ENCODE measurements at regions not wholly inside any gene's neighbourhood (a gene's known extent, or its start where the extent isn't known, plus 50 kb on each side); places are given as distances from the start of the nearest gene placed in this dataset.

- POLR2A ChIA-PET, result no interaction called here
- Histone ChIP-seq H3K27ac (ENCODE audit: extremely low read depth, low read depth, low read length) (no peak overlapping the region), H3K4me3 (ENCODE audit: low read depth, low read length) (no peak overlapping the region), H3K4me1 (ENCODE audit: control insufficient read depth, insufficient read depth, low read length) (0 out of 2 replicates have a peak, but pooled peaks cover 4% of the 10 kb centered on the region), H3K9me3 (ENCODE audit: control insufficient read depth, insufficient read depth, low read depth, low read length) (0 out of 2 replicates have a peak, but pooled peaks cover 2% of the 10 kb centered on the region), H3K36me3 (ENCODE audit: control insufficient read depth in 2 of 2, insufficient read depth in 1 of 2, low read length in 2 of 2) (no peaks in the 10 kb centered on the region)
- no peak for TF ChIP-seq ZNF292 (tag by site-specific recombination; IDR thresholded peaks at IDR 0.05; ENCODE audit: borderline replicate concordance, low read depth)
- TF ChIP-seq ZNF248 (tag by site-specific recombination; IDR thresholded peaks at IDR 0.05), result no peak
- TF ChIP-seq ZNF501 (tag by site-specific recombination; IDR thresholded peaks at IDR 0.05), result no peak
- CTCF ChIA-PET, result interaction anchor here (0.5 to 1.0 kb wide), 3 partner anchors 13 to 215 kb away, joined by 3 to 5 read pairs (median 3); no protein-coding TSS in a partner anchor
Measured at GRCh38 chr5:124160265-124160664, 586.2 kb downstream of the ZNF608 start.

- Histone ChIP-seq H3K36me3 (ENCODE audit: control insufficient read depth in 2 of 2, insufficient read depth in 1 of 2, low read length in 2 of 2) (no peaks in the 10 kb centered on the region), H3K27ac (ENCODE audit: extremely low read depth, low read depth, low read length) (no peak overlapping the region), H3K4me3 (ENCODE audit: low read depth, low read length) (no peak overlapping the region), H3K4me1 (ENCODE audit: control insufficient read depth, insufficient read depth, low read length) (no peaks in the 10 kb centered on the region), H3K9me3 (ENCODE audit: control insufficient read depth, insufficient read depth, low read depth, low read length) (0 out of 2 replicates have a peak, but pooled peaks cover 2% of the 10 kb centered on the region)
- no peak for TF ChIP-seq ZNF112 (tag by site-specific recombination; IDR thresholded peaks at IDR 0.05)
- no peak for TF ChIP-seq GFI1B (tag by site-specific recombination; IDR thresholded peaks at IDR 0.05)
- TF ChIP-seq ZNF148 (tag by site-specific recombination; IDR thresholded peaks at IDR 0.05; ENCODE audit: borderline replicate concordance), result no peak
- TF ChIP-seq ZNF184 (tag by site-specific recombination; IDR thresholded peaks at IDR 0.05), result no peak
- no peak for TF ChIP-seq ZNF639 (tag by site-specific recombination; IDR thresholded peaks at IDR 0.05)
- TF ChIP-seq ZNF830 (tag by site-specific recombination; IDR thresholded peaks at IDR 0.05; ENCODE audit: low read depth), result no peak
- no peak for TF ChIP-seq ZNF791 (tag by site-specific recombination; IDR thresholded peaks at IDR 0.05)
- TF ChIP-seq ZNF514 (tag by site-specific recombination; IDR thresholded peaks at IDR 0.05), result no peak
- TF ChIP-seq ZFP41 (tag by site-specific recombination; IDR thresholded peaks at IDR 0.05; ENCODE audit: borderline replicate concordance), result no peak
- TF ChIP-seq ELK4 (IDR thresholded peaks at IDR 0.05; ENCODE audit: borderline replicate concordance, low read depth, low read length), result no peak
- no peak for TF ChIP-seq ZNF114 (tag by site-specific recombination; IDR thresholded peaks at IDR 0.05)
- ChIA-PET CTCF (no interaction called here), POLR2A (no interaction called here)
Measured at GRCh38 chr5:124157320-124157719, 589.1 kb downstream of the ZNF608 start.

- H3K9me3 ChIP-seq (ENCODE audit: control insufficient read depth, insufficient read depth, low read depth, low read length), result 0 out of 2 replicates have a peak, but pooled peaks cover 2% of the 10 kb centered on the region
- no peaks in the 10 kb centered on the region for H3K36me3 ChIP-seq (ENCODE audit: control insufficient read depth in 2 of 2, insufficient read depth in 1 of 2, low read length in 2 of 2)
- POLR2A ChIA-PET, result no interaction called here
- H3K4me1 ChIP-seq (ENCODE audit: control insufficient read depth, insufficient read depth, low read length), result no peaks in the 10 kb centered on the region
- no peak overlapping the region for H3K27ac ChIP-seq (ENCODE audit: extremely low read depth, low read depth, low read length)
- H3K4me3 ChIP-seq (ENCODE audit: low read depth, low read length), result no peak overlapping the region
- CTCF ChIA-PET, result no interaction called here
- TF ChIP-seq ZNF521 (tag by site-specific recombination; IDR thresholded peaks at IDR 0.05) (no peak), ZBTB11 (tag by site-specific recombination; conservative IDR thresholded peaks at IDR 0.05; ENCODE audit: low read depth) (no peak), ZNF18 (tag by site-specific recombination; IDR thresholded peaks at IDR 0.05) (0 out of 2 replicates have a peak, but pooled peaks have one; percentile 14)
Measured at GRCh38 chr5:124156415-124156996, 589.9 kb downstream of the ZNF608 start.

Measured in HEK293 (cell line).